ACC112 (cell line): ENCODE measurements at regions not wholly inside any gene's neighbourhood (a gene's known extent, or its start where the extent isn't known, plus 50 kb on each side); places are given as distances from the start of the nearest gene placed in this dataset.

Experiments
- H2AFZ ChIP-seq: fragments of 200-600 bp; sonication (generic); one replicate; pipeline ENCODE4 v1.6.0; 2017; ENCODE audit warnings: antibody characterized with exemption, low read length; ENCODE audit not compliant: unreplicated experiment
- H3K27ac ChIP-seq: fragments of 200-600 bp; sonication (generic); 2 replicates; pipeline ENCODE4 v1.5.1; 2014; ENCODE audit warnings: low read depth, mild to moderate bottlenecking, antibody characterized with exemption, low read length, moderate library complexity
- H3K27me3 ChIP-seq: fragments of 200-600 bp; sonication (generic); 2 replicates; pipeline ENCODE4 v1.6.1; 2014; ENCODE audit warnings: mild to moderate bottlenecking, antibody characterized with exemption, low read length, moderate library complexity, mixed read lengths; ENCODE audit not compliant: insufficient read depth
- H3K36me3 ChIP-seq: fragments of 200-600 bp; sonication (generic); 2 replicates; pipeline ENCODE4 v1.6.1; 2016; ENCODE audit warnings: mild to moderate bottlenecking, antibody characterized with exemption, low read length, moderate library complexity, mixed read lengths; ENCODE audit not compliant: insufficient read depth
- H3K4me1 ChIP-seq: fragments of 200-600 bp; sonication (generic); one replicate; pipeline ENCODE4 v1.6.1; 2016; ENCODE audit warnings: low read length, mixed read lengths; ENCODE audit not compliant: insufficient read depth, unreplicated experiment, control insufficient read depth
- H3K4me3 ChIP-seq: fragments of 200-600 bp; sonication (generic); 2 replicates; pipeline ENCODE4 v1.5.1; 2014; ENCODE audit warnings: mild to moderate bottlenecking, low read depth, low read length
- H3K79me2 ChIP-seq: fragments of 200-600 bp; sonication (generic); one replicate; pipeline ENCODE4 v1.6.0; 2016; ENCODE audit warnings: low read length; ENCODE audit not compliant: control insufficient read depth, unreplicated experiment, insufficient read depth

- Histone ChIP-seq H3K36me3 (no peaks in the 10 kb centered on the region), H3K79me2 (no peaks in the 10 kb centered on the region), H2AFZ (no peak overlapping the region), H3K4me3 (no peak overlapping the region), H3K27me3 (peaks cover 4% of the 10 kb centered on the region; the same call in 1 of the 2 replicates), H3K4me1 (no peaks in the 10 kb centered on the region), H3K27ac (no peak overlapping the region)
Measured at GRCh38 chr1:181406989-181407388, 76.3 kb upstream of the CACNA1E start.

GRCh38 chr1:181409981-181410380 is 73.3 kb upstream of the CACNA1E start:
- no peak overlapping the region for H2AFZ ChIP-seq
- H3K27me3 ChIP-seq = peaks cover 4% of the 10 kb centered on the region; the same call in 1 of the 2 replicates
- no peaks in the 10 kb centered on the region for H3K79me2 ChIP-seq
- no peaks in the 10 kb centered on the region for H3K36me3 ChIP-seq
- H3K4me3 ChIP-seq = no peak overlapping the region
- H3K27ac ChIP-seq = no peak overlapping the region
- H3K4me1 ChIP-seq = no peaks in the 10 kb centered on the region

- no peaks in the 10 kb centered on the region for H3K36me3 ChIP-seq
- no peak overlapping the region for H3K27ac ChIP-seq
- no peak overlapping the region for H3K4me3 ChIP-seq
- H2AFZ ChIP-seq = no peak overlapping the region
- no peaks in the 10 kb centered on the region for H3K4me1 ChIP-seq
- H3K27me3 ChIP-seq = no peaks in the 10 kb centered on the region; the same call in 1 of the 2 replicates
- no peaks in the 10 kb centered on the region for H3K79me2 ChIP-seq
Measured at GRCh38 chr1:181412746-181413145, 70.6 kb upstream of the CACNA1E start.

GRCh38 chr1:181413195-181413815 is 70.0 kb upstream of the CACNA1E start:
- Histone ChIP-seq H3K27ac (no peak overlapping the region), H2AFZ (no peak overlapping the region), H3K79me2 (no peaks in the 10 kb centered on the region), H3K36me3 (no peaks in the 10 kb centered on the region), H3K4me1 (no peaks in the 10 kb centered on the region), H3K27me3 (no peaks in the 10 kb centered on the region; the same call in 1 of the 2 replicates), H3K4me3 (no peak overlapping the region)

- no peaks in the 10 kb centered on the region; the same call in 1 of the 2 replicates for H3K27me3 ChIP-seq
- no peaks in the 10 kb centered on the region for H3K36me3 ChIP-seq
- H3K4me1 ChIP-seq = no peaks in the 10 kb centered on the region
- H3K4me3 ChIP-seq = no peak overlapping the region
- no peak overlapping the region for H3K27ac ChIP-seq
- no peaks in the 10 kb centered on the region for H3K79me2 ChIP-seq
- H2AFZ ChIP-seq = no peak overlapping the region
Measured at GRCh38 chr1:181413836-181414235, 69.5 kb upstream of the CACNA1E start.

- Histone ChIP-seq H3K27ac (no peak overlapping the region), H3K4me3 (no peak overlapping the region), H3K79me2 (no peaks in the 10 kb centered on the region), H3K27me3 (peaks cover 4% of the 10 kb centered on the region; the same call in 1 of the 2 replicates), H3K36me3 (no peaks in the 10 kb centered on the region), H2AFZ (no peak overlapping the region), H3K4me1 (no peaks in the 10 kb centered on the region)
Measured at GRCh38 chr1:181416268-181416860, 67.0 kb upstream of the CACNA1E start.

- Histone ChIP-seq H3K27me3 (peaks cover 12% of the 10 kb centered on the region), H3K36me3 (no peaks in the 10 kb centered on the region), H3K4me3 (no peak overlapping the region), H3K27ac (no peak overlapping the region), H3K79me2 (no peaks in the 10 kb centered on the region), H3K4me1 (no peaks in the 10 kb centered on the region), H2AFZ (no peak overlapping the region)
Measured at GRCh38 chr1:181417915-181418314, 65.4 kb upstream of the CACNA1E start.

GRCh38 chr1:181423301-181423918 is 59.9 kb upstream of the CACNA1E start:
- Histone ChIP-seq H3K4me3 (no peak overlapping the region), H3K4me1 (no peaks in the 10 kb centered on the region), H3K79me2 (no peaks in the 10 kb centered on the region), H3K36me3 (no peaks in the 10 kb centered on the region), H3K27me3 (peaks cover 12% of the 10 kb centered on the region; the same call in 1 of the 2 replicates), H3K27ac (no peak overlapping the region), H2AFZ (no peak overlapping the region)

GRCh38 chr1:181424786-181425403 is 58.4 kb upstream of the CACNA1E start:
- no peak overlapping the region for H2AFZ ChIP-seq

GRCh38 chr1:181425566-181425965 is 57.8 kb upstream of the CACNA1E start:
- Histone ChIP-seq H2AFZ (no peak overlapping the region), H3K36me3 (no peaks in the 10 kb centered on the region), H3K4me1 (no peaks in the 10 kb centered on the region), H3K27me3 (peaks cover 19% of the 10 kb centered on the region), H3K79me2 (no peaks in the 10 kb centered on the region), H3K4me3 (no peak overlapping the region), H3K27ac (no peak overlapping the region)

More at GRCh38 chr1:181424786-181425403, 58.4 kb upstream of the CACNA1E start:
- H3K36me3 ChIP-seq = no peaks in the 10 kb centered on the region
- no peak overlapping the region for H3K4me3 ChIP-seq
- H3K27me3 ChIP-seq = peaks cover 13% of the 10 kb centered on the region
- H3K4me1 ChIP-seq = no peaks in the 10 kb centered on the region
- no peaks in the 10 kb centered on the region for H3K79me2 ChIP-seq
- no peak overlapping the region for H3K27ac ChIP-seq
